HepG2 (cell line): ENCODE measurements at regions not wholly inside any gene's neighbourhood (a gene's known extent, or its start where the extent isn't known, plus 50 kb on each side); places are given as distances from the start of the nearest gene placed in this dataset.

ENCODE experiments used
- ATAC-seq: fragments of 200-7000 bp; cut with Tn5 transposase; 3 replicates; pipeline ENCODE4 v1.9.1; 2020; ENCODE audit warnings: mild to moderate bottlenecking, moderate library complexity
- BruUV-seq: library from RNA; stranded (reverse); fragments of 400-500 nt; replicated peaks from 2 replicates; lab custom pipeline; 2021; lab: Mats Ljungman, UMichigan
- CTCF ChIA-PET: fragments of 300-600 bp; formaldehyde crosslinking; extraction: SDS; loops from one replicate; lab custom pipeline; 2021; ENCODE audit warnings: low total read pairs, inconsistent platforms, low intra/inter-chr PET ratio; lab: Yijun Ruan, JAX
- POLR2A ChIA-PET: fragments of 350-600 bp; sonication (Branson Sonifier 250); formaldehyde crosslinking; loops from one replicate; lab custom pipeline; 2020; ENCODE audit warnings: antibody characterized with exemption, inconsistent platforms; lab: Yijun Ruan, JAX
- DNase-seq: peaks from one replicate; pipeline ENCODE4 v3.0.0-alpha.2; 2015; ENCODE audit warnings: low spot score
- FAIRE-seq: peaks from 3 replicates; lab custom pipeline; 2011; peaks lifted over from hg19 to GRCh38; lab: Jason Lieb, UNC
- H2AFZ ChIP-seq: one replicate; pipeline ENCODE4 v1.6.1; 2011; ENCODE audit warnings: low read length, inconsistent platforms
- H3K27ac ChIP-seq: fragments of 300-600 bp; 3 replicates; pipeline ENCODE4 v1.8.0; 2011; ENCODE audit warnings: mixed run types, mild to moderate bottlenecking, mixed read lengths, low read length, inconsistent platforms; ENCODE audit not compliant: insufficient read depth; ENCODE audit errors: extremely low read length
- H3K27me3 ChIP-seq, 2 experiments: fragments of 200-600 bp in 1 of 2; 2 replicates in 1 of 2; 3 replicates in 1 of 2; pipeline versions ENCODE4 v1.6.0 to v1.8.0; 2011; ENCODE audit warnings: low read length in 2 of 2, mild to moderate bottlenecking in 2 of 2, moderate library complexity in 2 of 2, inconsistent platforms in 1 of 2; ENCODE audit not compliant: insufficient read depth in 2 of 2, control insufficient read depth in 1 of 2
- H3K36me3 ChIP-seq, 2 experiments: fragments of 200-600 bp in 1 of 2; replicated peaks in 1 of 2; 2 replicates in 1 of 2; 3 replicates in 1 of 2; pipeline versions ENCODE4 v1.5.1 to v1.8.0; 2011; ENCODE audit warnings: low read length in 2 of 2, inconsistent platforms in 1 of 2; ENCODE audit not compliant: insufficient read depth in 2 of 2, control insufficient read depth in 1 of 2
- H3K4me1 ChIP-seq: 2 replicates; pipeline ENCODE4 v1.5.1; 2012; ENCODE audit warnings: low read length, inconsistent platforms; ENCODE audit not compliant: insufficient read depth
- H3K4me2 ChIP-seq: 2 replicates; pipeline ENCODE4 v1.6.0; 2011; ENCODE audit warnings: low read depth, low read length, inconsistent platforms
- H3K4me3 ChIP-seq, 3 experiments: fragments of 200-600 bp in 1 of 3; sonication (generic), shearing (Covaris generic) in 1 of 3; replicated peaks in 1 of 3; 2 replicates each; pipeline ENCODE4 v1.5.1; 2011 to 2016; ENCODE audit warnings: low read length in 3 of 3, inconsistent platforms in 2 of 3, low read depth in 2 of 3, mild to moderate bottlenecking in 2 of 3, control low read depth in 1 of 3, mixed read lengths in 1 of 3; ENCODE audit not compliant: insufficient read depth in 1 of 3
- H3K79me2 ChIP-seq: one replicate; pipeline ENCODE4 v1.6.1; 2011; ENCODE audit warnings: low read length, inconsistent platforms; ENCODE audit not compliant: insufficient read depth
- H3K9ac ChIP-seq: 2 replicates; pipeline ENCODE4 v1.6.0; 2011; ENCODE audit warnings: mild to moderate bottlenecking, low read depth, low read length, inconsistent platforms; ENCODE audit not compliant: insufficient read depth
- H3K9me3 ChIP-seq: 2 replicates; pipeline ENCODE4 v1.5.1; 2012; ENCODE audit warnings: mild to moderate bottlenecking, low read length
- H4K20me1 ChIP-seq: 2 replicates; pipeline ENCODE4 v1.6.0; 2011; ENCODE audit warnings: inconsistent platforms, mild to moderate bottlenecking, low read length, moderate library complexity; ENCODE audit not compliant: insufficient read depth
- ATF4 ChIP-seq, 2 experiments: fragments of 450-650 bp in 1 of 2; sonication (generic) in 1 of 2; formaldehyde crosslinking; IDR thresholded peaks; 2 replicates each; pipeline versions ENCODE4 v1.5.0 to v1.8.0; 2020 to 2022; ENCODE audit warnings: mild to moderate bottlenecking in 1 of 2, missing genetic modification reagents in 1 of 2
- DPF2 ChIP-seq: sonication (generic); formaldehyde crosslinking; IDR thresholded peaks from 2 replicates; pipeline ENCODE4 v1.4.0; 2020; ENCODE audit warnings: mild to moderate bottlenecking, low read depth, missing genetic modification reagents, borderline replicate concordance
- HNRNPK ChIP-seq: fragments of 200-400 bp; formaldehyde crosslinking; IDR thresholded peaks from 2 replicates; pipeline ENCODE4 v1.6.1; 2018; ENCODE audit warnings: low read length, low read depth, moderate library complexity, mild to moderate bottlenecking; ENCODE audit not compliant: poor library complexity, severe bottlenecking
- KMT2B ChIP-seq: IDR thresholded peaks from 2 replicates; pipeline ENCODE4 v1.6.1; 2016; ENCODE audit warnings: missing genetic modification reagents, missing compliant biosample characterization
- MYC ChIP-seq: sonication (generic); formaldehyde crosslinking; IDR thresholded peaks from 2 replicates; pipeline ENCODE4 v1.9.0; 2021; ENCODE audit warnings: missing genetic modification reagents, borderline replicate concordance
- MYNN ChIP-seq: sonication (generic); formaldehyde crosslinking; IDR thresholded peaks from 2 replicates; pipeline ENCODE4 v1.4.0; 2020; ENCODE audit warnings: mild to moderate bottlenecking, low read depth, missing genetic modification reagents
- NKX3-1 ChIP-seq: sonication (generic); formaldehyde crosslinking; IDR thresholded peaks from 2 replicates; pipeline ENCODE4 v1.5.0; 2020; ENCODE audit warnings: missing genetic modification reagents
- SALL1 ChIP-seq: sonication (generic); formaldehyde crosslinking; IDR thresholded peaks from 2 replicates; pipeline ENCODE4 v1.8.0; 2022; ENCODE audit warnings: mild to moderate bottlenecking, missing genetic modification reagents
- ZFP37 ChIP-seq: sonication (generic); formaldehyde crosslinking; IDR thresholded peaks from 2 replicates; pipeline ENCODE4 v1.4.0; 2020; ENCODE audit warnings: missing genetic modification reagents, borderline replicate concordance
- ZNF563 ChIP-seq: sonication (generic); formaldehyde crosslinking; IDR thresholded peaks from 2 replicates; pipeline ENCODE4 v1.8.0; 2022; ENCODE audit warnings: mild to moderate bottlenecking, moderate library complexity, missing genetic modification reagents
- ZNF710 ChIP-seq: sonication (generic); formaldehyde crosslinking; IDR thresholded peaks from 2 replicates; pipeline ENCODE4 v1.5.0; 2020; ENCODE audit warnings: mild to moderate bottlenecking, missing genetic modification reagents, borderline replicate concordance
- ZNF766 ChIP-seq: sonication (generic); formaldehyde crosslinking; IDR thresholded peaks from 2 replicates; pipeline ENCODE4 v1.5.0; 2020; ENCODE audit warnings: missing genetic modification reagents, borderline replicate concordance
- ZNF816 ChIP-seq: sonication (generic); formaldehyde crosslinking; IDR thresholded peaks from 2 replicates; pipeline ENCODE4 v1.8.0; 2022; ENCODE audit warnings: missing genetic modification reagents, mild to moderate bottlenecking, borderline replicate concordance
- in situ Hi-C: cut with HindIII; loops from 2 replicates; pipeline ENCODE4 v1.10.0; 2017; ENCODE audit warnings: low pct_unique_long_range_greater_than_20kb; ENCODE audit not compliant: extremely low pct_ligation_motif_present
- intact Hi-C: fragments of 100-400 bp; cut with micrococcal nuclease; formaldehyde crosslinking; loops from one replicate; pipeline ENCODE4 v1.10.0; 2022; ENCODE audit not compliant: unreplicated experiment

- no peak overlapping the region for H3K4me2 ChIP-seq
- in situ Hi-C loops = no loop called here
- no peak overlapping the region for H3K9ac ChIP-seq
- ATAC-seq (no peak), DNase-seq (no peak), FAIRE-seq (no peak)
- H4K20me1 ChIP-seq = no peaks in the 10 kb centered on the region
- H3K27me3 ChIP-seq = no peaks in the 10 kb centered on the region
- POLR2A ChIA-PET = no interaction called here
- H3K4me3 ChIP-seq = no peak overlapping the region
- H3K79me2 ChIP-seq = no peaks in the 10 kb centered on the region
- CTCF ChIA-PET = no interaction called here
- intact Hi-C loops = no loop called here
- H3K27ac ChIP-seq = no peak overlapping the region
- peaks cover 15% of the 10 kb centered on the region for H3K9me3 ChIP-seq
- no peak for TF ChIP-seq HNRNPK
- no peak for TF ChIP-seq ATF4 (CRISPR knock-in tag; IDR thresholded peaks at IDR 0.05)
- no peak for TF ChIP-seq ZFP37 (CRISPR knock-in tag)
- no peak for TF ChIP-seq NKX3-1 (CRISPR knock-in tag)
- no peak for TF ChIP-seq ZNF710 (CRISPR knock-in tag)
- no peak for TF ChIP-seq DPF2 (CRISPR knock-in tag)
- TF ChIP-seq ZNF563 (CRISPR knock-in tag) = no peak
- no peak for TF ChIP-seq ZNF816
- no peak for TF ChIP-seq MYC (CRISPR knock-in tag)
- no peak for TF ChIP-seq SALL1
- no peak for TF ChIP-seq KMT2B (CRISPR knock-in tag)
- no peak for TF ChIP-seq ZNF766 (CRISPR knock-in tag)
- no peak for TF ChIP-seq MYNN (CRISPR knock-in tag)
- H3K36me3 ChIP-seq = no peaks in the 10 kb centered on the region
- no peaks in the 10 kb centered on the region for H3K4me1 ChIP-seq
- no peak overlapping the region for H2AFZ ChIP-seq
- BruUV-seq = no TSS peak
Measured at GRCh38 chr4:31275906-31276305, 555.7 kb downstream of the PCDH7 start.
